ENCODE measurements at regions not wholly inside any gene's neighbourhood (a gene's known extent, or its start where the extent isn't known, plus 50 kb on each side); places are given as distances from the start of the nearest gene placed in this dataset.
"Not testable (repeated sequence)": the region's sequence is repeated elsewhere in the genome, so short reads cannot be mapped to it uniquely, and the experiment has no call there.

- DNase-seq (ENCODE audit: low spot score) (no peak), ATAC-seq (no peak)
Observed at GRCh38 chr1:10910681-10911489, 101.6 kb upstream of the TARDBP start.

- DNase-seq (ENCODE audit: low spot score) (no peak), ATAC-seq (no peak)
Observed at GRCh38 chr1:10911490-10912166, 100.8 kb upstream of the TARDBP start.

- ATAC-seq (no peak), DNase-seq (ENCODE audit: low spot score) (no peak)
Observed at GRCh38 chr1:10912441-10912840, 100.0 kb upstream of the TARDBP start.

- ATAC-seq (no peak), DNase-seq (ENCODE audit: low spot score) (no peak)
Observed at GRCh38 chr1:10914056-10914455, 98.4 kb upstream of the TARDBP start.

GRCh38 chr1:10915594-10915993 is 96.9 kb upstream of the TARDBP start:
- ATAC-seq (no peak), DNase-seq (ENCODE audit: low spot score) (no peak)

GRCh38 chr1:10916311-10916710 is 96.1 kb upstream of the TARDBP start:
- DNase-seq (ENCODE audit: low spot score) (no peak), ATAC-seq (no peak)

- ATAC-seq (no peak), DNase-seq (ENCODE audit: low spot score) (no peak)
Observed at GRCh38 chr1:10916991-10917390, 95.5 kb upstream of the TARDBP start.

GRCh38 chr1:10917513-10918454 is 94.7 kb upstream of the TARDBP start:
- no peak for ATAC-seq
- no peak for DNase-seq (ENCODE audit: low spot score)

- ATAC-seq (no peak), DNase-seq (ENCODE audit: low spot score) (no peak)
Observed at GRCh38 chr1:10918531-10918930, 93.9 kb upstream of the TARDBP start.

- no peak for ATAC-seq
Observed at GRCh38 chr1:10920063-10920626, 92.3 kb upstream of the TARDBP start.

GRCh38 chr1:10922315-10923060 is 90.0 kb upstream of the TARDBP start:
- not testable (repeated sequence) for DNase-seq (ENCODE audit: low spot score)

More at GRCh38 chr1:10920063-10920626, 92.3 kb upstream of the TARDBP start:
- DNase-seq (ENCODE audit: low spot score) = no peak

GRCh38 chr1:10924030-10924429 is 88.4 kb upstream of the TARDBP start:
- no peak for ATAC-seq
- no peak for DNase-seq (ENCODE audit: low spot score)

More at GRCh38 chr1:10922315-10923060, 90.0 kb upstream of the TARDBP start:
- not testable (repeated sequence) for ATAC-seq

- ATAC-seq (no peak), DNase-seq (ENCODE audit: low spot score) (no peak)
Observed at GRCh38 chr1:10928654-10929053, 83.8 kb upstream of the TARDBP start.

- DNase-seq (ENCODE audit: low spot score) (no peak), ATAC-seq (no peak)
Observed at GRCh38 chr1:10932088-10932487, 80.4 kb upstream of the TARDBP start.

- ATAC-seq = no peak
- DNase-seq (ENCODE audit: low spot score) = no peak
Observed at GRCh38 chr1:10934150-10934818, 78.2 kb upstream of the TARDBP start.

GRCh38 chr1:10935246-10935645 is 77.2 kb upstream of the TARDBP start:
- ATAC-seq (no peak), DNase-seq (ENCODE audit: low spot score) (no peak)

- DNase-seq (ENCODE audit: low spot score) (no peak), ATAC-seq (no peak)
Observed at GRCh38 chr1:10935724-10936123, 76.7 kb upstream of the TARDBP start.

GRCh38 chr1:10936998-10937901 is 75.2 kb upstream of the TARDBP start:
- ATAC-seq (no peak), DNase-seq (ENCODE audit: low spot score) (no peak)
